K562 (cell line): ENCODE measurements at regions not wholly inside any gene's neighbourhood (a gene's known extent, or its start where the extent isn't known, plus 50 kb on each side); places are given as distances from the start of the nearest gene placed in this dataset.

Experiments
- ARID2 ChIP-seq: fragments of 450-650 bp; IDR thresholded peaks from 2 replicates; pipeline ENCODE4 v1.6.1; 2017; ENCODE audit warnings: antibody characterized with exemption, mild to moderate bottlenecking
- BACH1 ChIP-seq: fragments of 200-800 bp; sonication (Bioruptor generic); IDR thresholded peaks from 2 replicates; pipeline ENCODE4 v1.6.1; 2016; ENCODE audit warnings: missing genetic modification characterization, missing compliant biosample characterization
- CHD4 ChIP-seq: fragments of 200-600 bp; sonication (generic); IDR thresholded peaks from 3 replicates; pipeline ENCODE4 v1.6.1; 2012; ENCODE audit warnings: low read depth, mild to moderate bottlenecking, mixed read lengths, low read length, inconsistent platforms; ENCODE audit not compliant: insufficient read depth, insufficient replicate concordance, poor library complexity, severe bottlenecking
- DNMT1 ChIP-seq: fragments of 450-650 bp; IDR thresholded peaks from 2 replicates; pipeline ENCODE4 v1.6.1; 2016; ENCODE audit warnings: antibody characterized with exemption, mild to moderate bottlenecking
- E2F1 ChIP-seq: sonication (generic); formaldehyde crosslinking; IDR thresholded peaks from 2 replicates; pipeline ENCODE4 v1.8.1; 2023; ENCODE audit warnings: mild to moderate bottlenecking, missing genetic modification reagents, moderate library complexity
- ELF4 ChIP-seq: fragments of 450-650 bp; formaldehyde crosslinking; IDR thresholded peaks from 2 replicates; pipeline ENCODE4 v1.4.0; 2022; ENCODE audit warnings: missing genetic modification characterization
- EP400 ChIP-seq: fragments of 450-650 bp; IDR thresholded peaks from 2 replicates; pipeline ENCODE4 v1.6.1; 2017; ENCODE audit warnings: antibody characterized with exemption, mild to moderate bottlenecking, moderate library complexity
- HSF4 ChIP-seq: fragments of 250-450 bp; sonication (Bioruptor Pico); IDR thresholded peaks from 2 replicates; pipeline ENCODE4 v2.1.2; 2022; ENCODE audit warnings: mild to moderate bottlenecking, moderate library complexity, borderline replicate concordance
- IFI16 ChIP-seq: fragments of 250-450 bp; sonication (Bioruptor Pico); IDR thresholded peaks from 2 replicates; pipeline ENCODE4 v2.1.2; 2022; ENCODE audit warnings: mild to moderate bottlenecking, inconsistent platforms
- KAT7 ChIP-seq: sonication (generic); formaldehyde crosslinking; IDR thresholded peaks from 2 replicates; pipeline ENCODE4 v1.8.0; 2022; ENCODE audit warnings: missing genetic modification reagents, mild to moderate bottlenecking, borderline replicate concordance
- KDM5B ChIP-seq: fragments of 200-600 bp; sonication (generic); IDR thresholded peaks from 2 replicates; pipeline ENCODE4 v1.6.1; 2012; ENCODE audit warnings: low read depth, mild to moderate bottlenecking, moderate library complexity, low read length, control low read depth, inconsistent platforms; ENCODE audit not compliant: insufficient replicate concordance
- PATZ1 ChIP-seq: fragments of 250-450 bp; sonication (Bioruptor Pico); IDR thresholded peaks from 2 replicates; pipeline ENCODE4 v1.5.0; 2020; ENCODE audit warnings: mild to moderate bottlenecking, borderline replicate concordance
- PKNOX1 ChIP-seq: fragments of 450-650 bp; IDR thresholded peaks from 2 replicates; pipeline ENCODE4 v1.6.1; 2016
- POLR2B ChIP-seq: fragments of 450-650 bp; IDR thresholded peaks from 2 replicates; pipeline ENCODE4 v1.6.1; 2018; ENCODE audit warnings: low read depth; ENCODE audit not compliant: partially characterized antibody
- POLR3G ChIP-seq: IDR thresholded peaks from 2 replicates; pipeline ENCODE4 v1.6.1; 2011; ENCODE audit not compliant: insufficient read length, insufficient replicate concordance; ENCODE audit errors: extremely low read depth
- SAP30 ChIP-seq: fragments of 200-600 bp; sonication (generic); IDR thresholded peaks from 2 replicates; pipeline ENCODE4 v1.6.1; 2012; ENCODE audit warnings: borderline replicate concordance, low read depth, mild to moderate bottlenecking, moderate library complexity, low read length, control low read depth, inconsistent platforms; ENCODE audit not compliant: insufficient read depth, poor library complexity, severe bottlenecking
- STAT5A ChIP-seq: IDR thresholded peaks from 2 replicates; pipeline ENCODE4 v1.6.1; 2012; ENCODE audit warnings: low read length, inconsistent platforms, borderline replicate concordance
- TBL1XR1 ChIP-seq, 2 experiments: IDR thresholded peaks; 2 replicates each; pipeline ENCODE4 v1.6.1; 2012; ENCODE audit warnings: improper control_type of control experiment in 2 of 2, low read length in 2 of 2, mild to moderate bottlenecking in 1 of 2
- THRAP3 ChIP-seq: fragments of 450-650 bp; IDR thresholded peaks from 2 replicates; pipeline ENCODE4 v1.6.1; 2016; ENCODE audit warnings: mild to moderate bottlenecking, inconsistent platforms, borderline replicate concordance
- U2AF2 ChIP-seq: fragments of 200-400 bp; formaldehyde crosslinking; optimal IDR thresholded peaks from 2 replicates; pipeline ENCODE3; 2017; ENCODE audit warnings: low read depth, mild to moderate bottlenecking, low read length
- ZKSCAN1 ChIP-seq: fragments of 150-350 bp; IDR thresholded peaks from 2 replicates; pipeline ENCODE4 v1.6.1; 2016; ENCODE audit warnings: low read depth, low read length
- ZNF124 ChIP-seq: sonication (generic); formaldehyde crosslinking; IDR thresholded peaks from 2 replicates; pipeline ENCODE4 v1.8.1; 2022; ENCODE audit warnings: missing genetic modification reagents
- ZNF133 ChIP-seq: fragments of 250-450 bp; sonication (Bioruptor Pico); IDR thresholded peaks from 2 replicates; pipeline ENCODE4 v1.4.0; 2020; ENCODE audit warnings: mild to moderate bottlenecking
- ZNF146 ChIP-seq: IDR thresholded peaks from one replicate; pipeline ENCODE4 v1.6.1; 2018; ENCODE audit warnings: missing compliant biosample characterization; ENCODE audit not compliant: unreplicated experiment
- ZNF184 ChIP-seq: sonication (generic); formaldehyde crosslinking; IDR thresholded peaks from 2 replicates; pipeline ENCODE4 v1.5.0; 2020; ENCODE audit warnings: missing genetic modification reagents
- ZNF57 ChIP-seq: fragments of 450-650 bp; formaldehyde crosslinking; IDR thresholded peaks from 2 replicates; pipeline ENCODE4 v1.4.0; 2020; ENCODE audit warnings: mild to moderate bottlenecking, moderate library complexity
- ZNF589 ChIP-seq: fragments of 200-800 bp; sonication (Bioruptor generic); IDR thresholded peaks from 2 replicates; pipeline ENCODE4 v1.6.1; 2016; ENCODE audit warnings: low read depth, missing genetic modification characterization, missing compliant biosample characterization
- TF ChIP-seq, protein P1 (sequence below): fragments of 250-450 bp; sonication (Bioruptor Pico); IDR thresholded peaks from 2 replicates; pipeline ENCODE4 v1.8.0; 2021; ENCODE audit warnings: moderate library complexity, mild to moderate bottlenecking, inconsistent platforms

GRCh38 chrX:40434947-40435346, 145.8 kb upstream of the ATP6AP2 start (continued):
- peak; percentile 94 for TF ChIP-seq PKNOX1
- no peak for TF ChIP-seq ZNF184 (CRISPR knock-in tag)
- peak; percentile 86 for TF ChIP-seq BACH1
- no peak for TF ChIP-seq ZNF57 (CRISPR knock-in tag)
- TF ChIP-seq, protein P1, sequence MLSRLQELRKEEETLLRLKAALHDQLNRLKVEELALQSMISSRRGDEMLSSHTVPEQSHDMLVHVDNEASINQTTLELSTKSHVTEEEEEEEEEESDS (CRISPR knock-in tag): no peak
- no peak for TF ChIP-seq ZNF146
- TF ChIP-seq TBL1XR1 (IDR thresholded peaks at IDR 0.05; ENCODE audit: low read length in 2 of 2): peak in 1 of 2 experiments; percentile 42; a peak in 1 of 4 replicates
- no peak for TF ChIP-seq KAT7 (CRISPR knock-in tag)
- no peak for TF ChIP-seq ARID2
- TF ChIP-seq ZNF133: no peak
- TF ChIP-seq EP400: peak; percentile 31; the same call in 1 of the 2 replicates
- TF ChIP-seq STAT5A: no peak
- TF ChIP-seq E2F1 (CRISPR knock-in tag): no peak
- TF ChIP-seq ZNF124 (CRISPR knock-in tag): no peak
- TF ChIP-seq PATZ1 (CRISPR knock-in tag): no peak
- no peak for TF ChIP-seq ZNF589 (CRISPR knock-in tag)
- TF ChIP-seq POLR2B: no peak
- no peak for TF ChIP-seq POLR3G
- TF ChIP-seq KDM5B: no peak
- TF ChIP-seq ZKSCAN1: no peak
- no peak for TF ChIP-seq THRAP3
- no peak for TF ChIP-seq U2AF2
- TF ChIP-seq CHD4: no peak
- TF ChIP-seq IFI16: no peak
- TF ChIP-seq DNMT1: no peak
- no peak for TF ChIP-seq ELF4
- no peak for TF ChIP-seq SAP30
- no peak for TF ChIP-seq HSF4 (CRISPR knock-in tag)
